ENCODE measurements at regions not wholly inside any gene's neighbourhood (a gene's known extent, or its start where the extent isn't known, plus 50 kb on each side); places are given as distances from the start of the nearest gene placed in this dataset.
"Not testable (repeated sequence)": the region's sequence is repeated elsewhere in the genome, so short reads cannot be mapped to it uniquely, and the experiment has no call there.

DNA sequence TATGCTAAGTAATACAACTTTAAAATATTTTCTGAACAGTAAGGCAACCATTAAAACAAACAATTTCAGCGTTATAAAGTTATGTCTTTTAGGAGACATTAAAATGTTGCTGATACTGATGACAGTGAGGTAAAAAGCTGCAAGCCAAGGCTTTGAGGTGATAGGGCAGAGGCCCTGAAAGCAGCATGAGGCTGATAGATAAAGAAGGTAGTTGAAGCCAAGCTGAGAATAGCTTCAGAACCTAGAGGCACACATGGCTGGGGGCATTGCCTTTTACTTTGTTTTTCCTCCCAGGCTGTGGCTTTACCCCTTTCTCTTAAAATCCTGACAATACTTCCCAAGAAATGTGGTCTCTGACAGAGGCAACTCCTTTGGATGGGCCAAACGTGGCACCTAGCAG is 149.0 kb upstream of the WWC1 start:
- DNase-seq (ENCODE audit: low read depth): no peak

DNA sequence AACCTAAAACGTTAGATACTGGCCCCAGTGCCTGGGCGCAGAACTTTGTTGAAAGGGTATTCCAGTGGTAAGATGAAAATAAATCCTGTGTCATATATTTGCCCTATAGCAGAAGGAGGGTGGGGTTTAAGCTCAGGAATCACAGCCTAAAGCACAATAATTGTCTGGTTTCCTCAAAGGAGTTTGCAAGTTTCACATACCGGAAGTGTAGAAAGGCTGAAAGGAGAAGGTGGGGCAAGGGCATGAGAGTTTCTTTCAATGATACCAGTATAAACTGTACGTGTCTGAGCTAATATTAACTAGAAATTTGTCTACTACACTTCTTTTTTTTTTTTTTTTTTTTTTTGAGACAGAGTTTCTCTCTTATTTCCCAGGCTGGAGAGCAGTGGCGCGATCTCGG is 147.9 kb upstream of the WWC1 start:
- not testable (repeated sequence) for DNase-seq (ENCODE audit: low read depth)

DNA sequence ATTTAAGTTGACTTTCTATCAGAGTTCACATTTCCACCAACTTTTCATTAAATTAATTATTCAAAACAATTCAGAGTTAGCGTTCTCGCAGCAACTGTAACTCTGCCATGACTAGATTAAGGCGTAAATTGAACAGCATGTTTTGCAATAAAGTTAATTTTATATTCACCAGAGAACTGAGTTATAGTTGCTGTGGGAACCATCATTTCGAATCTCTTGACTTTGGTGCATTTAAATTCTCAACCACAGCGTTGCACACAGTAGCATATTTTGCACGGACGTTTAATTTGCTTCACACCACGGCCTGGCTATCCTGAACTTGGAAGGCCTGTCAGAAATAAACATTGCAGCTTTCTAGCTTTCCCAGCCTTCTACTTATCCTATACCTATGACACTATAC is 144.3 kb upstream of the WWC1 start:
- no peak for DNase-seq (ENCODE audit: low read depth)

DNA sequence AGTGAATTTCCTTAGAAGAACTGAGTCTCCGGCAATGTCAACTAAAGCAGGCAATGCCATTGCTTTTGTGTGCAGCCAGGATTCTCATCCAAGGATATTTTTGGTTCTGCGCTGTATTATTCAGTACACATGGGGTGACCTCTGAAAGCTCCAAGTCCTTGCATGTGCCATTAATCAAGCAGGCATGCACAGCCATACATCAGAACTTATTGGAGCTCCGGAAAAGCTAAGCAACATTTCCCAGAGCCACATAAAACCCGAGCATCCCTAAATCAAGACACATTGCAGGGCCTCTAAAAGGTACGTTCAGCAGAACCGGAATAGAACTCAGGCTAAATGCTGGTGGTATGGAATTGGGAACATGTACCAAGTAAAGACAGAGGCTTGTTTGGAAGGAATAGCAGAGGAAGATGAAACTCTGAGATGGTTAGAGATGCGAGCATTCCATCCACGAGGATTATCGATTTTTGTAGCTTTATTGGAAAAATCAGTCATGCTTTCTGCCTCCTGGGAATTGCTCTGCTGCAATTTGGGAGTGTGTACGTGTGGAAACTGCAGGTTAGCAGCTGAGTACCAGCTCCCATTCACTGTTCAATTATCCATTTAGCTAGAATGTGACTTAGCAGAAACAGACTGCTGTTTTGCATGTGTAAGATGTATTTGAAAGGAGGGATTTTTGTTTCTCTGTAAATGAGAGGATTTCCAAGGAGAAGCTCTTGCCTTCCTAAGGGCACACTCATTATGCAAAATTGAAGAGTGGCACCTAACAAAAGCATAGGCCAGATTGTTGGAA is 143.7 kb upstream of the WWC1 start:
- DNase-seq (ENCODE audit: low read depth): no peak

DNA sequence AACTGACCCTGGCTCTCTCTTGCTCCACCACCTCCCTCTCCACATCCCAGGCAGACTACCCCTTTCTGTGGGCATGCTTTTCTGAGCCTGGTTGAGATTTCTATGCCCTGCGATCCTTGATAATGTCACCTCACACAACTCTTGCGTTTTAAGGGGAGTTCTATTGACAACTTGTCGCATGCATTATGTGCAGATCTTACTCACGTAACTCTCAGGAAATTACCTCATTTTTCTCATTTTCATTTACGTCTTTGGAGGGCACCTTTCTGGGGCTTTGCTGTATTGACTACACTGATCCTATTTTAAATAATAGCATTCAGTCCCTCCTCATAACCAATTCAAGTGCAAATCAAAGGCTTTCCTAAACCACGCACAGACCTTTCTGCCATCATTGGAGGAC is 140.4 kb upstream of the WWC1 start:
- DNase-seq (ENCODE audit: low read depth): no peak

DNA sequence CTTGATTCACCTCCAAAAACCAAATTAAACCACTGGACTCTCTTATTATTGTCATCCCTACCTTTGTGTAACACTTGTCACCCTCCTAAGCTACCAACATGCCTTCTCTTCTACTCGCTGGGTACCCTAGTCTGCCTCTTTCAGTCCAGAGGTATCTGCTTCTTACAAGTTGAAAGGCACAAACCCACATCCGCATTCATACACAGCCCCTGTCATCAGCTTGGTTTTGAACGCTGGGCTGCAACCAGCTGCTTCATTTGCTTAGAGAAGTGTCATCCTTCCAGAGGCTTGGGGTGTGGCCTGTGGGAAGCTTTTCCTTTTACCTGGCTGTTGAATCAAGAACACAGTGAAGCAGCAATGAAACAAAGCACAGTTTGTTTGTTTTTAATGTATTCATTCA is 138.8 kb upstream of the WWC1 start:
- DNase-seq (ENCODE audit: low read depth): peak; percentile 78

DNA sequence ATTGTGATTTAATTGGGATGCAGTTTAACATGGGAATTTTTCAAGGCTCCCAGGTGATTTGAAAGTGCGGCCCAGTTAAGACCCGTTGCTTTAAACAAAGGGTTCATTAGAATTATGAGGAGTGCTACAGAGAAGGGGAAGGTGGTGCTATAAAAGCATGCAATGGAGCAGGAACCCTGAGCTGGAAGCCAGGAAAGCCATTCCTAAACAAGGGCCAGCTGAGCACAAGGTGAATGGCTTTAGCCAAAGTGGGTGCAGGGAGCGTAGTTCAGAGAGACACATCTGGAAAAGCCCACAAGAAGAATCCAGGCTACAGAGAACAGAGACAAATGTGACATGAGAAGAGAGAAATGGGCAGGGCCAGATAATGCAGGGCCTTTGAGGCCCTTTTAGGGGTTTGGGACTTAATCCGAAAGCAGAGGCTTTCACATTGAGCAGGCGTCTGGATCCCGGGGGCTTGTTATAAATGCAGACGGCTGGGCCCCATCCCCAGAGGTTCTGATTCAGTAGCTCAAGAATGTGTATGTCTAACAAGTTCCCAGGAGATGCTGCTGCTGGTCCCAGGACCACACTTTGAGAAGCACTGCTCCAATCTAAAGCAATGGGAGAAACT is 138.1 kb upstream of the WWC1 start:
- DNase-seq (ENCODE audit: low read depth): no peak

DNA sequence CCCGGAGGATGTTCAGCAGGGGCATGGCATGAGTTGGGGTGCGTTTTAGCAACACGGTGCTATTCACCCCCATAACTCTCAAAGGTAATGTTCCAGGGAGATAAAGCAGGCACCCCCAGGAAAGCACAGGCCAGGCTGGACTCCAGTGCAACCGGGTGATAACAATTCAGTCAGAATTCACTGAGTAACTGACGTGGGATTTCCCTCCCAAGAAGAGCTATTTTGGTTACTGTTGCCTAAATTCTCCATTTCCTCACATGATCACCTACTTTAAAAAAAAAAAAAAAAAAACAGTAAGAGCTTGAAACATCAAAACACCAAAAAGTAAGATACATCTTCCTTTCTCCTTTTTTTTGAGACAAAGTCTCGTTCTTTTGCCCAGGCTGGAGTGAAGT is 137.6 kb upstream of the WWC1 start:
- DNase-seq (ENCODE audit: low read depth): no peak

DNA sequence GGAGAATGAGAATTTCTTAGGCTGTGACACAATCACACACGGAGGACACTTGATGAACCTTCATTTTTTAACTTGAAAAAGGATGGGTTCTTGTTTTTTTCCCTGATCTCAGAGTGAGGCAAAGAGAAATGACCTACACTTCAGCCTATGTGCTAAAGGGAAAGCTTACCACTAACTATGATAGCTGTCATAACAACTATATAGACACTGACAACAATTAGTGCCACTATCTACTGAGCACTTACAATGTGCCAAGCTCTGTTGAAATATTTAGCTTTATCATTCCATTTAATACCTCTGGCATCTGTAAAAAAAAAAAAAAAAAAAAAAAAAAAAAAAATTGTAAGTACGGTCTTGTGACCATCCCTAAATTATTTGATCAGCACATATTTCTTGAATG is 135.9 kb upstream of the WWC1 start:
- DNase-seq (ENCODE audit: low read depth): no peak

DNA sequence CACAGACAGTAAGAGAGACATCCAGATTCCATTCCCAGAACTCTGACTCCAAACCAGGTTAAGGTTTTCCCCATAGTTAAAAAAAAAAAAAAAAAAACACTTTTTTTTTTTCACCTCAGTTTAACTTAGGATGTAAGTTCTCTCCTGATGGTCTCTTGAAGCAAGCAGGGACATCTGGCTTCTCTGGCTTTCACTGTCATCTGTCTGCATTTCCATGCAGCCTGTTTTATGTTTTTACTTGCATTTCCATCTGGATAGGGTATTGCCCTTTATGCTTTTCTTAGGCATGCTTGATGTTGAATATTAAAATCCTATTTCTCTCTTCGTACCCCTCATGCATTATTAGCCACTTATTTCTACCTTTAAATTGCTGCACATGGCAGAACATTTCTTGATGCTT is 135.3 kb upstream of the WWC1 start:
- DNase-seq (ENCODE audit: low read depth): no peak

DNA sequence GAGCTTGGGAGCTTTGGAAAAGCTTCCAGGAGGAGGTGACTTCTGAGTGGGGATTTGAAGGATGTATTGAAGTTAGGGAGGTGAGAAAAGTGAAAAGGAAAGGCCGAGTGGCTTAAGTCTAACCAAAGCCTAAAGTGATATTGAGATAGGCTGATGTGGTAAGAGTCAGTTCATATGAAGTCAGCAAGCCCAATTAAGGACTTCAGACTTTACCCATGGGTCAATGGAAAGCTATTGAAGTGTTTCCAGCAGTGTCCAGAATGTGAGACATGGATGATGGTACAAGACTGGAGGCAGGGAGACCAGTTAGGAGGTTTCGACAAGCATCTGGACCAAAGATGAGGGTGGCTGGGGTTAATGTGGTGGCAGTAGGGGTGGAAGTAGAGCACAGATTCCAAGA is 134.3 kb upstream of the WWC1 start:
- DNase-seq (ENCODE audit: low read depth): no peak

DNA sequence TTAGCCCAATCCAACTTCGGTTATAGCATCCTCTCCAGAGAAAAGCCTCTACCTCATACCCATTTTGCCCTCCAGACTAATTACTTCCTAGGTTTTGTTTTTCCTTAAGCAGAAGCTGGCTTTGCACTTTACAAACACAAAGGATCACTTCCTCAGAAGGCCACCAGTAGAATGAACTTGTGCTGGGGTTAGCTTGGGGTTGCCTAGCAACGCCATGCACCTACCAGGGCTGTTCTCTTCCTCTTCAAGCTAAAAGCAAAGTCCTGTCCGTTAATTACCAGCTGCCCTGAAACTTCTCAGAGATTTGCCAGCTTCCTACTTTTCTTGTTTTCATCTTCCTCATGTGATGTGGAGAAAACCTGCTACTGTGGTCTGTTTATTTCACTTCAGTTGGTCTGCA is 132.0 kb upstream of the WWC1 start:
- no peak for DNase-seq (ENCODE audit: low read depth)

DNA sequence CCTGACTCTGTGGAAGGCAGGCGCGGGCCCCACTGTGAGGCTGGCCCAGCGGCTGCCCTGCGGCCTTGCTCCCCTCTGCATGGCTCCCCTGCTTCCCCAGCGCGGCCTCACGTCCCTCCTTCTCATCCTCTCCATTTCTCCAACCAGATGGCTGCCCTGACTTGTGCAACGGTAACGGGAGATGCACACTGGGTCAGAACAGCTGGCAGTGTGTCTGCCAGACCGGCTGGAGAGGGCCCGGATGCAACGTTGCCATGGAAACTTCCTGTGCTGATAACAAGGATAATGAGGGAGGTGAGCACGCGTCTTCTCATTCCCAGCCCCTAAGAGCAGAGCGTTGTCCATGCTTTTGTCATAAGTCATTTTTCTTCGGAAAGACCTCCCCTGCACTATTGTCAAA is 129.0 kb upstream of the WWC1 start:
- no peak for DNase-seq (ENCODE audit: low read depth)

DNA sequence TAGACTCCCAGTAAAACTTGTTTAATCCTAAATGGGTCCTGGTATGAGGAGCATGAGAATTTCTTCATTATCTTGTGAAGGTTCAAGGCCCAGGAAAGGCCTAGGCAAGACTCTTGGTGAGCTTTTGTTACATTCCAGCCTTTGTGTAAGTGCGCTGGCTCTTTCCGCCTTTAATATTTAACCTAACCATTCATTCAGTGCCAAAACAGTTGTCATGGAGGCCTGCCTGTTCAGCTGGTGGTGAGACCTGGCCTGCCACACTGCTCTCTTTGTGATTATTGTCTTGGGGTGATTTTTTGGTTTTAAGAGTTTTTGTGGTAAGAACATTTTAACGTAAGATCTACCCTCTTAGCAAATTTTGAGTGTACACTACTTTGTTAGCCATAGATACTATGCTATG is 127.5 kb upstream of the WWC1 start:
- DNase-seq (ENCODE audit: low read depth): no peak

DNA sequence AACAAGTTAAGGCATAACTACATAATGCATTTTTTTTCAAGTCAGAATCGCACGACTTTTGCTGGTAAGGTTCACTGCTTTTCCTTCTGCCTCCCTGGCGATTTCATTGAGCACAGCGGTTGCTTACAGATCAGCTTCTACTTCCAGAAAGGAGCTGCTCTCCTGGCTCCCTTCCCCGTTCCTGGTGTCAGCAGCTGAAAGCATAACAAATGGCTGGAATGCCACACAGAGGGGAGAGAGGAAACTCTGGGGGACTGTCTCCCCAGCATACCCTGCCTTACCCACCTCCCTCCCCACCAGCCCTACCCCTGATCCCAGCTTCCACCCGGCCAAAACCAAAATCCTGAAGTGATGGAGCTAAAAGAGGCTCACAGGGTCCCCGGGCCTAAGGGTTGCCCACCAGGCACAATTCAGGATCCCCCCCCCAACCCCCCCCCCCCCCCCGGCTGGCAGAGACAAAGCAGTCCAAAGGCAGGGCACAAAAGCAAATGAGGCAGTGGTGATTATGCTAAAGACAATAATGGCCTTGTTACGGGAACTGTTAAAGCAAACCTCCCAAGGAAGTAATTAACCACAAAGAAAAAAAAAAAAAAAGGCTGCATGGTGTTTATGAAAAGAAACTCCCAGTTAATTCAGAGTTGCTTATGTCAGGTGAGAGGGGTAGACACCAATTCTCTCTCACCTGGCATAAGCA is 126.1 kb upstream of the WWC1 start:
- no peak for DNase-seq (ENCODE audit: low read depth)

DNA sequence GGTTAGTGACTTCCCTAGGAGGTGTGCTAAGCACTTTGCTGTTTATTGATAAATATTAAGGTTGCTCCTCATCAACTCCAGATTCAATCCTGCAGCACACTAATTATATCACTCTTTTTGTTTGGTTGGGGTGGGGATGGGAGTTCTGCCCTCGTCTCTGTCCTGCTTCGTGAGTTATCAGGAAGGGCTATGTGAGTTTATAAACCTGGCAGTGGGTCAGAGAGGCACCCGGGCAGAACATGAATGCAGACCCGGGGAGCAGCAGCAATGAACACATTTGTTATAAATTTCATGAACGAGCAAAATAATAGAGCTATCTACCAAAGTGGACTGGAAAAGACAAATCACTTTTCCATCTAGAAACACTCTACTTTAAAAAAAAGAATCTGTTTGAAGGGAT is 125.5 kb upstream of the WWC1 start:
- DNase-seq (ENCODE audit: low read depth): no peak

DNA sequence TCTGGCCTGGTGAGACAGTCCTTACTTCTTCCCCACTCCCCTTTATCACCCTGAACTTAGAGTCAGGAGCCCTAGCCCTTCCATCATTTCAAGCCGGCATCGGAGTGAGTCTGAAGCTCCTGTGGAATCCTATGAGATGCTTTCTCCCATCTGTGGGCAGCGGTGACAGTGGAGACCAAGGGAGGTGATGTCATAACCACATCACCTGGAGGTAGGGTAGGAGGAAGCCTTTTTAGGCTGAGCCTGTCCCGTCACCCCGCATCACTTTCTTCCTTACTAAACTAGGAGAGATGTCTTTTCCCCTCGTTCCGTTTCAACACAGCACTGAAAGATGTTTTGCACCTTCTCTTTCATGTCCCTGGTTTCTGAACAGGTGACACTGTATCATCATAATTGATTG is 124.1 kb upstream of the WWC1 start:
- DNase-seq (ENCODE audit: low read depth): no peak

DNA sequence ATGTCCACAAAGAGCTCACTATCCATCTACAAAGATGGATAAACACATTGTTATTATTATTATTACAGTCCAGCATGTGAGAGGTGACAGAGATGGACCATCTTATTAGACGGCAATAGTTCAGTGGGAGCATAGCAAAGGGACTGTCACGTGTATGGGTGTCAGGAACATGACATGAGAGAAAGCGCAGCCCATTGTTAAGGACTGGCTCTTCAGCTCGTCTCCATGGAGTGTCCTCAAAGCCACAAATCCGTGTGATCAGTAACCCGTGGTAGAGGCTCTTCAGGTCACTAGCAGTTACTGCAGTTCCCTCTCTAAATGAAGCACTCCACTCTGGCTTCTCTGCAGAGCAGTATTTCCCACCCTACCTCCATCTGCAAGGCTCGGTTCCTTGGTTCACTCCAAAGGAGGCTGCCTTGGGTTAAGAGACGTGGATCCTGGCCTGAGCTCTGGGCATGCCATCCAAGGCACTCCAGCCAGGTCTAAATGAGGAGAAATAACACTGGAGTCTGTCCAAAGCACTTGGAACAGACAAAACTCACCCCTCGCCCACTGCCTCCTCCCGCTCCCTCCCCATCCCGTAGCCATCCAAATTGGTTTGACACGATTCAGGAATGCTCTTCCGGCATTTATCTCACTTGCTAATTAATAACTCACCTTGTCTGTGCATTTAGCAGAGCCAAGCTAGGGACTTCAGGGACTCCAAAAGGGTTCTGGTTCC is 122.3 kb upstream of the WWC1 start:
- no peak for DNase-seq (ENCODE audit: low read depth)

DNA sequence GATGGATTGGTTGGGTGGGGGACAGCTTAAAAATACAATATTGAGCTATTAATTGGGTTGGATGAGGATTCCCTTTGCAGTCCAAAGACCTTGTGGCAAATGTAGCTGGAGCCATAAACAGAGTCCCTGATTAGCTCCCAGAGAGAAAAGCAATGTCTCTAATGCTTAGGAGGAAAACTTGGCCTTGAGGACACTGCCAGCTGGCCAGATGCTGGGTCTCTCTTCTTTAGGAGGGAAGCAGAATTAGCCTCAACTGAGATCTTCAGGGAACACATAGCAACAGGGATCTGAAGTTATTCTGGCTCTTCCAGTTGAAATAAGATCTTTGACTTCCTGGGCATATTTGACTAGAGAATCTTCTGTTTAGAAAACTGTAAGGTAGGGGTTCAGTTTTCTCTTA is 121.7 kb upstream of the WWC1 start:
- DNase-seq (ENCODE audit: low read depth): no peak

DNA sequence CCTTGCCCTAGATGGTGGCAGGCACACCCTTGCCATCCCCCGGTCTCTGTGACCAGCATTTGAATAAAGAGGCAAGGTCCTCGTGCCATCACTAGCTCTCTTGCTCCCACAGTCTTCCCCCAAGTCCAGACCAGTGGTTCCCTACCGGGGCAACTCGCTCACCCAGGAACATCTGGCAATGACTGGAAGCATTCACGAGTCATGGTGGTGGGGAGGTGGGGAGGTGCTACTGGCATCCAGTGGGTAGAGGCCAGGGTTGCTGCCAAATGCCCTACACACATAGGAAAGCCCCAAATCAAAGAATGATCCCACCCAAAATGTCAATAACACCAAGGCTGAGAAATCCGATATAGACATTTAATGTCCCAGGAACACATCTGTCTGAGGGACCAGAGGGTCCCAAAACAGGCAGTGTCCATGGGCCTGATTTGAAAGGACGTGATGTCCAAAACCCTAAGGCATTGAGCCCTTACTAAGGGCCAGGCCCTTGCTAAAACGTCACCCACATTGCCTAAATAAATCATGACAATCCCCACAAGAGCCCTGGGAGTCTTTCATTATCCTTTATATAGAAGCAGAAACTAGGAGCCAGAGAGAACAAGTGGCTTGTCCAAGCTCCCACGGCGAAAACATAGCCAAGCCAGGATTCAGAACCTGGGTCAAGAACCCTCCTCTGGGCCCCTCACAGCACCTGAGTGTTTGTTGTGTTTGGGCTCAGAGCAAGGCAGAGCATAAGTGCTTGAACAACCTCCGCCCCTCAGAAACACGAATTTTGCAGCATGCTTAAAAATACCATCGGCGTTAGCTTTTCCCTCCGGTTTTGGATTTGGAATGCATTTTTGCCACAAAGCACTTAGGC is 119.3 kb upstream of the WWC1 start:
- peak; percentile 22 for DNase-seq (ENCODE audit: low read depth)

DNA sequence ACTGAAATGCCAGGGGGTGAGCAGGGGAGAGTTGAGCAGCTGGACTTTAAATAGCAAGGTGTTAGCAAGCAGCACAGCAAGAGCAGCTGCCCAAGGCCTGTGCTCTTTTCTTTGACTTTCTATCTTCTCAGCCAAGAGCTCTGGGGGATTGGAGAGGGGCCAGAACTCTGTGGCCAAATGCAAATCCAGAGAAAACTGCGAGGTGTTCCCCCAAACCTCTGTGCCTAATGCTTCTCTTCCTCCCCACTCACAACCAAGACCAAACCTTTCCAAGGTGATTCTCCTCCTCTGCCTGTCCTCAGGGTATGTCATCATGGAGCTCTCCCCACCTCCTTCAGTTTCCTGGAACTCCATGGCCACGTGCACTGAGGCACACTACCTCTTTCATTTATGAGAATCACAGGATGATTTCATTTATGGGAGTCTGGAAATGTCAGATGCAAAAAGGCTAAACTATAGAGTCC is 118.7 kb upstream of the WWC1 start:
- DNase-seq (ENCODE audit: low read depth): no peak

DNA sequence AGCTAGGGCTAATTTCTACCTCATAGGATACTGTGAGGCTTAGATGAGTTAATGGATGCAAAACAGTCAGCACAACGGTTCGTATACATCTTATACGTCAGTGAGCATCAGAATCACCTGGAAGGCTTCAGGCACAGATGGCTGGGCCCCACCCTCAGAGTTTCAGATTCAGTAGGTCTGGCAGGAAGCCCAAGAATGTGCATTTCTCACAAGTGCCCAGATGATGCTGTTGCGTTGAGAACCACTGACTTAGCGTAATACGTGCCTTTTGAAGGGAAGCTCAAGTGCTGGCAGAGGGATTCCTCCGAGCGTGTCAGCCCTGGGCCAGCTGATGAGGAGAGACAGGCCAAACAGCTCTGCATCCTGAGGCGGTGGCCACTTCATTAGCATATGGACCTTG is 117.1 kb upstream of the WWC1 start:
- DNase-seq (ENCODE audit: low read depth): peak; percentile 32
